Transverse colon (tissue), 4 donors: ENCODE measurements at regions not wholly inside any gene's neighbourhood (a gene's known extent, or its start where the extent isn't known, plus 50 kb on each side); places are given as distances from the start of the nearest gene placed in this dataset.

Experiments used
- CTCF ChIP-seq, 5 experiments: fragments of 200-600 bp in 3 of 5; fragments of 450-650 bp in 2 of 5; sonication (generic) in 3 of 5; IDR thresholded peaks; 1 replicate in 2 of 5; 2 replicates in 3 of 5; pipeline ENCODE4 v1.5.1; 2016 to 2017; ENCODE audit warnings: antibody characterized with exemption in 5 of 5, inconsistent platforms in 3 of 5, mild to moderate bottlenecking in 2 of 5, moderate library complexity in 1 of 5
- EP300 ChIP-seq: sonication (generic); formaldehyde crosslinking; IDR thresholded peaks from one replicate; pipeline ENCODE4 v1.6.1; 2017; ENCODE audit warnings: antibody characterized with exemption, low read depth
- POLR2A ChIP-seq: fragments of 450-650 bp; IDR thresholded peaks from one replicate; pipeline ENCODE4 v1.6.1; 2016; ENCODE audit warnings: antibody characterized with exemption, mild to moderate bottlenecking, moderate library complexity
- POLR2AphosphoS5 ChIP-seq, 3 donors: sonication (generic); formaldehyde crosslinking; IDR thresholded peaks; one replicate each; pipeline ENCODE4 v1.6.1; 2016; ENCODE audit warnings: antibody characterized with exemption in 3 of 3

DNA sequence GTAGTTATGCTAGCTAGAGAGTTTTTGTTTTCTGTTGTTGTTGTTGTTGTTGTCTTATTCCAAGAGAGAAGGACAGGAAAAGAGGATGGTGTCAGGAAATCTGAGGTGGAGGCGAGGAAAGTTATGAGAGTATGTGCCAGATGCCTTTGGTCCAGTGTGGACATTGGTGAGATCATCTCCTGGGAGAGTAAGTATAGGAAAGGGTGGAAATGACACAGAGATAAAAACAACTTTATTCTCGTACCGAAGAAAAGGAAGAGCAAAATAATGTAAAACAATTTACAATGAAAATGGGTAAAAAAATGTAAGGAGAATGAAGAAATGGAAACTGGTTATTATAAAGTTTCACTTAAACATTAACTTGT, 97.4 kb upstream of the ADGRL2 start:
- TF ChIP-seq CTCF (IDR thresholded peaks at IDR 0.05) (no peak), POLR2A (no peak), EP300 (no peak), POLR2AphosphoS5 (IDR thresholded peaks at IDR 0.05) (no peak)
